ENCODE measurements at regions not wholly inside any gene's neighbourhood (a gene's known extent, or its start where the extent isn't known, plus 50 kb on each side); places are given as distances from the start of the nearest gene placed in this dataset.

- DNase-seq (ENCODE audit: low read depth), result no peak
- TF ChIP-seq, protein P1, sequence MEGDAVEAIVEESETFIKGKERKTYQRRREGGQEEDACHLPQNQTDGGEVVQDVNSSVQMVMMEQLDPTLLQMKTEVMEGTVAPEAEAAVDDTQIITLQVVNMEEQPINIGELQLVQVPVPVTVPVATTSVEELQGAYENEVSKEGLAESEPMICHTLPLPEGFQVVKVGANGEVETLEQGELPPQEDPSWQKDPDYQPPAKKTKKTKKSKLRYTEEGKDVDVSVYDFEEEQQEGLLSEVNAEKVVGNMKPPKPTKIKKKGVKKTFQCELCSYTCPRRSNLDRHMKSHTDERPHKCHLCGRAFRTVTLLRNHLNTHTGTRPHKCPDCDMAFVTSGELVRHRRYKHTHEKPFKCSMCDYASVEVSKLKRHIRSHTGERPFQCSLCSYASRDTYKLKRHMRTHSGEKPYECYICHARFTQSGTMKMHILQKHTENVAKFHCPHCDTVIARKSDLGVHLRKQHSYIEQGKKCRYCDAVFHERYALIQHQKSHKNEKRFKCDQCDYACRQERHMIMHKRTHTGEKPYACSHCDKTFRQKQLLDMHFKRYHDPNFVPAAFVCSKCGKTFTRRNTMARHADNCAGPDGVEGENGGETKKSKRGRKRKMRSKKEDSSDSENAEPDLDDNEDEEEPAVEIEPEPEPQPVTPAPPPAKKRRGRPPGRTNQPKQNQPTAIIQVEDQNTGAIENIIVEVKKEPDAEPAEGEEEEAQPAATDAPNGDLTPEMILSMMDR (conservative IDR thresholded peaks at IDR 0.05; ENCODE audit: low read depth, low read length), result no peak
- no peak overlapping the region for H3K4me3 ChIP-seq (ENCODE audit: low read length)
Measured at GRCh38 chr5:74415695-74416102, 224.8 kb downstream of the ENC1 start.

GRCh38 chr5:74414228-74414627 is 226.3 kb downstream of the ENC1 start:
- TF ChIP-seq, protein P1 (conservative IDR thresholded peaks at IDR 0.05; ENCODE audit: low read depth, low read length), result no peak
- H3K4me3 ChIP-seq (ENCODE audit: low read length), result no peak overlapping the region
- no peak for DNase-seq (ENCODE audit: low read depth)

DNA sequence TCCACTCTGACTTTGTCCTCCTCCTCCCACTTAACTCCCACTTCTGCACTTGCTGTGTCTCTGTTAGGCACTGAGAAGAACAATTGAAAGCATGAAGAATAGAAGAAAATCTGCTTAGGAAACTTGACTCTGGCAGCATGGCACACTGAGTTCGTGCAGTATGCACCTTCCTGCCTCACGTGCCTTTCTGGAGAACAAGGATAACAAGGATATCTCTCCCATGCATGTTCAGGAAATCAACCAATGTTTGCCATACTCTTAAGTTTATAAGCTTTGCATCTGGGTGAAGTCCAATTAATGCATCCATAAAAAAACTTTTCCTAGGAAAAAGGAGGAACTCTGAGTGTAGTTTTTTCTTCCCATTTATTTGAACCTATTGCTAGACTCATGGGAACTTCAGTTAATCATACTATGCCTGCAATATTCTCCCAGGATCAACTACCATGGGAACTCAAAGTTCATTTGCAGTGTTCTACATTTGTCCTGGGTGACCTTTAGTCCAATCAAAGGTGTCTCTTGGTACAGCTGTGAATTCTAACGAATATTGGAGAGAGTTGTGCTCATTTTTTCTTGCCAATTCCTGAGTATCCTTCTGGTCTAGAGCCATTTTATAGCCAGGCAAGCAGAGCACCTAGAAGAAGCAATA is 227.0 kb downstream of the ENC1 start:
- TF ChIP-seq, protein P1 (conservative IDR thresholded peaks at IDR 0.05; ENCODE audit: low read depth, low read length), result no peak
- H3K4me3 ChIP-seq (ENCODE audit: low read length), result no peak overlapping the region
- DNase-seq (ENCODE audit: low read depth), result no peak

- TF ChIP-seq, protein P1 (conservative IDR thresholded peaks at IDR 0.05; ENCODE audit: low read depth, low read length), result no peak
- DNase-seq (ENCODE audit: low read depth), result no peak
- no peak overlapping the region for H3K4me3 ChIP-seq (ENCODE audit: low read length)
Measured at GRCh38 chr5:74412066-74412465, 228.5 kb downstream of the ENC1 start.

GRCh38 chr5:74409712-74410111 is 230.8 kb downstream of the ENC1 start:
- H3K4me3 ChIP-seq (ENCODE audit: low read length), result no peak overlapping the region
- TF ChIP-seq, protein P1 (conservative IDR thresholded peaks at IDR 0.05; ENCODE audit: low read depth, low read length), result no peak

DNA sequence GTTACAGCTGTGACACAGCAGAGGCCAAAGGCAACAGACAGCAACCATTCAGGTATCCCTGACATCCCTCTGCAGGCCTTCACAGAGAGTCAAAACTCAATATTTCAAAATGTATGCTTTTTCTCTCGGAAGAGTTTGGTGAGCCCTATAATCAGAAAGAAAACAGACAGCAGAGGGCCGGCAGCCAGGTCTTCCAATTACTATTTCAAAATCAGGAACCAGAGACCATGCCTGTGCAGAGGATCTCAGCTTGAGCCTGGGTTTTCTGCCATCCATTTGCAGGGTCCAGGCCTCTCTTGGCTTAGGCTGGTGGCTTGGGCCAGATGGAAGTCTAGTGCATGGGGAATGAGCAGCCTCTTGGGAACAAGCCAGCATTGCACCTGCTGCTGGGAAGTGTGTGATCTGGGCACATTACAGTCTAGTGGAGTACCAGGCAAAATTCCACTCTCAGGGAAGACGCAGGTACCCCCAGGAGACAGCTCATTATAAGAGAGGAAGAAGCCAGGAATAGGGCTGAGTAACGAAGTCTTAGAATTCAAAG is 231.3 kb downstream of the ENC1 start:
- no peak overlapping the region for H3K4me3 ChIP-seq (ENCODE audit: low read length)
- DNase-seq (ENCODE audit: low read depth), result no peak

More at GRCh38 chr5:74409712-74410111, 230.8 kb downstream of the ENC1 start:
- DNase-seq (ENCODE audit: low read depth), result no peak

More for the DNA sequence above, 231.3 kb downstream of the ENC1 start:
- TF ChIP-seq, protein P1 (conservative IDR thresholded peaks at IDR 0.05; ENCODE audit: low read depth, low read length), result no peak
